Caki2 (cell line): ENCODE measurements at regions not wholly inside any gene's neighbourhood (a gene's known extent, or its start where the extent isn't known, plus 50 kb on each side); places are given as distances from the start of the nearest gene placed in this dataset.
"Not testable (repeated sequence)": the region's sequence is repeated elsewhere in the genome, so short reads cannot be mapped to it uniquely, and the experiment has no call there.

Source experiments
- DNase-seq: peaks from one replicate; pipeline ENCODE4 v3.0.0-alpha.2; 2015; ENCODE audit warnings: low read depth
- in situ Hi-C: cut with HindIII; loops from 2 replicates; pipeline ENCODE4 v1.10.0; 2016; ENCODE audit warnings: low sequenced_read_pairs, low pct_unique_long_range_greater_than_20kb, mixed read lengths

DNA sequence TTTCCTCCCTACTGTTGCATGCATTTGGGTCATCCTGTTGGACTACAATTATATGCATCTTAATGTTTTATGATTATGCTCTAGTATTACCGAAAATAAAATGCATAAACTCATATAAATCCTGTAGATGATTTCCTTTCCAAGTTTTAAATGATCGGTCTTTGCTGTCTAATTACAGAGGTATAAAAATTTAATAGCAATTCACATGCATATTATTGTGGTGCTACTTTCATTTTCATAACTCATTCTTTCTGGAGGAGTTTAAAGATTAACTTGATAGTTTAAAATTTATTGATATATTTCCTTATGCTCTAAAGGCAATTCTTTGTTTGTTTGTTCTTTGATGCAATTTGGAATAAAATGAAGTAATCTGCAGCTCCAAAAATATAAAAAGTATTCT lies 1475.1 kb downstream of the MAT2B start:
- DNase-seq, result no peak
- in situ Hi-C loops, result no loop called here

DNA sequence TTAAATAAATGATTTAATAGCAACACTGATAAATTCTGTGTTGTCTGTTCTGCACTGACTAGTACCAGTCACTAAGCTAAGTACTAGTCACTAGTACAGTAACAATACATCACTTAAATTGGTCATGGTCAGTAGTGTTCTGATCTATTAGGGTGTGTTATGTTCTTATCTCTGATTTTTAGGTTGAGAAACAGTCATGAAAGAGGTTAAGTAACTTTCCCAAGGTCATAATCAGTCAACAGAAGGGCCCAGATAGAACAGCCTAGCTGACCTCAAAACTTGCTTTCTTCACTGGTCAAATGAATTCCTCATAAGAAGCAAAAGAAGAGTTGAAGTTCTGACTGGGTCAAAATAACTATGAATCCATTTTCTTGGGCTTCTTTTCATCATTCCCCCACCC lies 1492.7 kb downstream of the MAT2B start:
- DNase-seq, result no peak
- in situ Hi-C loops, result no loop called here

DNA sequence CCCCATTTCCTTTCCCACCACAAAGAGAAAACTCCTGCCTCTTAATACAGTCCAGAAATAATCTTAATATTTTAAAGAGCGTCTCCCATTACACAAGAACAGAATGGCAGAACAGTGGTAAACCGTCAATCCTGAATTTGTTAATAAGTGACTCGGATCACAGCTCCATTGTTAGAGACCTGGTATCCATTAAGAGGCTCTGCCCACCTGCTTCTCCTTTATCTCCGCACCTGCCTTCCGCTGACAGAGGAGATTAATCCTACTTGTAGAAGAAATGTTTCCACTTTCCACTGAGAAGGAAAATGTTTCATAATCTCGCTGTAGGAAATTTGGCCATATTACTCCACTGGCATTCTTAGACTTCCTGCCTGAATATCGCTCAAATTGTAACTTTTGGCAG lies 1493.2 kb downstream of the MAT2B start:
- DNase-seq, result no peak
- in situ Hi-C loops, result no loop called here

DNA sequence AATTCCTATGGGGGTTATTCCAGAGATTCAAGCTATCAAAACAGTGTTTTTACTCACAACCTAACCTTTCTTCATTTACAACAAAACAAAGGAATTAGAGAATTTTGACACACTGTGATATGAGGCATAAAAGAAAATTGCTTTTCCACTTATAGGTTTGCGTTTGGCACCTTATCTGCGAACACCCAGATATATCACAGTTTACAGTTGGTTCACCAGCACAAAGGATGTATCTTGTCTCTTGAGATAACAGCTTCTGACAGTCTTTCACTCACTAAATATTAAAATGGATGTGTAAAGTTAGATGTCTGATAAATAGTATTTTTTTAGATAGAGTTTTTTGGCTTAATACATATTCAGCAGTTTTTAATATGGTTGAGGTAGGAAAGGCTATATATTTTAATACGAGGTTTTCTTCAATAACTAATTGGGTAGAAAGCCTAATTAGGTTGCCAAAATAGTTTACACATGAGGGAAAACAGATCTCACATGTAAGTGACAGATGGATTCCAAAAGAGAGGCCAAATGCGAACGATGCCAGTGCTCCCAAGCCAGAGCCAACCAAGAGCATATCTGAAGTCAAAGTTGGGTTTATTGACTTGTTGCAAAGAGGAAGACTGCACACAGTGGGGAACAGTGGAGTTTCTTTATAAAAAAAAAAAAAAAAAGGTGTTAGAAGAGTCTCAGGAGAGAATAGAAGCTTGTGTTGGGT lies 1495.2 kb downstream of the MAT2B start:
- DNase-seq, result no peak
- in situ Hi-C loops, result no loop called here

DNA sequence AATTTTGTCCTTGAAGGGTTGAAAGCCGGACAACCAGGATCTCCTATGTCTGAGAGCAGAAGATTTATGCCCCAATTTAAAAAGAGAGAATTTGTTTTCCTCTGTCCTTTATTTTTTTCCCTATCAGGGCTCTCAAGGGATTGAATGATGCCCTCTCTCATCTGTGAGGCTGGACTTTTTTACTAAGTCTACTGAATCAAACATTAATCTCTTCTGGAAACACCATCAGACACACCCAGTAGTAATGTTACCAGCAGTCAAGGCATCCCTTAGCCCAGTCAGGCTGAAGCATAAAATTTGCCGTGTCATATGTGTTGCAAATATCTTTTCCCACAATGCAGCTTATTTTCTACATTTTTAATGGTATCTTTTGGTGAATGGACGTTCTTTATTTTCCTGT lies 1497.9 kb downstream of the MAT2B start:
- in situ Hi-C loops, result no loop called here

DNA sequence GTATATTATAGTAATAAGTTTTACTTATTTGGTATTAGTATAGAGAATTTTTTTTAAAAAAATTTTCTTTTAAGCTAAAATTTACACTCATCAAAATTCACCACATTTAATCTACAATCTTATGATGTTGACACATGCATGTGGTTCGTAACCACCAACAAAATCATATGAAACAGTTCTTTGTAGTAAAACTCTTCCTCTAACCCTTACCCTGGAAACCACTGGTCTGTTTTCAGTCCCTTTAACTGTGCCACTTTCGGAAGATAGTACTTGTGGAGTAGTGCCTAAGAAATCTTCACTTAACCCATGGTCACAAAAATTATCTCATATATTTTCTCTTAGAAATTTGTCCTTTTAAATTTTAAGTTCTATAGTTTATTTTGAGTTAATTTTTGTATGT lies 1498.8 kb downstream of the MAT2B start:
- in situ Hi-C loops, result no loop called here
- DNase-seq, result no peak

More for the DNA sequence above, 1497.9 kb downstream of the MAT2B start:
- peak; percentile 4 for DNase-seq

DNA sequence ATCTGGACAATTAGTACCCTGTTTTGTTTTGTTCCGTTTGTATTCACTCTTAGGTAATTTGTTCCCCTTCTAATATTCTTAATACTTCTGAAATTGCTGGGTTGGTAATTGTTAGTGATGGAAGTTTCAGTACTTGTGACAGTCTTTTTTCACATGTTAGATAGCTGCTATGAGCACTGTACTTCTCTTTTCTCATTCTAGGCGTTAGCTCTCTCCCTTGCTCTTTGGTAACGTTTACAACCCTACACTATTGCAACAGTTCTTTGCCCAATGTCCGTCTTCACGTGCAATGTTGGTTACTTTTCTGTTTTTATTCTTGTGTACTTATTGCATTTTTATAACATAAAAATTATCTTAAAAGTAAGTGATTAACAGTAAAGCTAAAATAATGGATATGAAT lies 1509.0 kb downstream of the MAT2B start:
- in situ Hi-C loops, result no loop called here

DNA sequence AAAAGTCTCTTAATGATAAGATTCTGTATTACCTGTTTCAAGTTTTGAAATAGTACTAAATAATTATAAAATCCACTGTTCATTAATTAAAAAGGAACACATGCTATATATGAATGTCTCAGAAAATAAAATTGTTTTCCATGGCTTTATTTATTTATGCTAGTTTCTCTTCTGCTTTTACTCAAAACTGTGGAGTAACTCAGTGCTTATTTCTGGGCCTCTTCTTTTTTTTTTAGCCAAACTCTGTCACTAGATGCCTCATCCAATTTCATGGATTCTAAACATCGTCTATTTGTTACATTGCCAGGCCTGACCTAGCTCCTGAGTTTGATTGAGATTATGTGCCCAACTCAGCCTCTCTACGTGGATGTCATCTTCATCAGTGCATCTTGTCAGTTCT lies 1509.7 kb downstream of the MAT2B start:
- in situ Hi-C loops, result no loop called here
- no peak for DNase-seq

More for the DNA sequence above, 1509.0 kb downstream of the MAT2B start:
- no peak for DNase-seq

DNA sequence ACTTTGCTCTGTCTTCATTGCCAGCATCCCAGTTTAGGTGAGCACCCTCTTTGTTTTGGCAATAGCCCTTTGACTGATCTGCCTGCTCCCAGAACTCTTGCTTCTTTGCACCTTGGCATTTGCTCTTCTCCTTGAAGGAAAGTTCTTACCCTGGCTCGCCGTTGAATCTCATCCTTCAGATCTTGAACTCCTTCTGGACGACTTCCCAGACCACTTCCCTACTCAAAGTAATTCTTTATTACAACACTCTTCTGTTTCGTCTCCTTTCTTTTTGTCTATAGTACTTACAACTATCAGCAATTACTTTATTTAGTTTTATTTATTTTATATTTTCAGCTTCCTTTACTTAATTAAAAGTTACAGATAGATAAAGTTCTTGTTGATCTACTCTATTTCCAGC lies 1510.1 kb downstream of the MAT2B start:
- no peak for DNase-seq
- in situ Hi-C loops, result no loop called here

DNA sequence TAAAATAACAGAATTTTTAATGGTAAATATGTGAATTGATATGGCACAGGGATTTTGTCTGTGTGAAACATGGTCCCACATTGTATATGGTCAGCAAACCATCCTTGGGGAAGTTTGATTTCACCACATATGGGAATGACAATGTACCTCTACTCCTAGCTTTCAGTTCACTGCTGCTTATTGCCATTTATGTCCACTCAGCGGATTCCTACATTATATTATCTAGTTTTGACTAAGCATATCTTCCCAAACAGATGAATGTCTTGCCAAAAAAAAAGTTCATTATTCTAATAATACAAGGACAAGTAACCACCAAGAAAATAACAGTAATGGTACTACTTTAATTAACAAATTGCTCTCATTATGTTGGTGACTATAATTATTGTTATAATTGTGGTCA lies 1521.6 kb downstream of the MAT2B start:
- no peak for DNase-seq
- in situ Hi-C loops, result no loop called here

DNA sequence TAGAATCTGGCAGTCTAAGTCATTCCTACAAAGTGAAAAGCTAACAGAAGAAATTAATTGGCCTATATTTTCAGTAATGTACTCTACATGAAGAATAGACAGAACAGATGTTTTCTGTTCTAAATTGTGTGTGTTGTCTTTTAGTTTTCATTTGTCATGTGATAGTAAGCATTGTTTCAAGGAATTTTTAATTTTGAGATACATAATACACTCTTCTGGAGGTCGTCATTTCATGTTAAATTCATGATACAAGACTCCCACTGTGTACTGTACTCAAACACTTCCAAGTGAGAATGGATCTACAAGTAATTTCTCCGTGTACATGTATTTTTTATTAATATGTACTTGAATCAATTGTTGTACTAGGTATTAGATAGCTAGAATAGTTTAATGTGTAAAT lies 1522.9 kb downstream of the MAT2B start:
- in situ Hi-C loops, result no loop called here
- DNase-seq, result no peak

DNA sequence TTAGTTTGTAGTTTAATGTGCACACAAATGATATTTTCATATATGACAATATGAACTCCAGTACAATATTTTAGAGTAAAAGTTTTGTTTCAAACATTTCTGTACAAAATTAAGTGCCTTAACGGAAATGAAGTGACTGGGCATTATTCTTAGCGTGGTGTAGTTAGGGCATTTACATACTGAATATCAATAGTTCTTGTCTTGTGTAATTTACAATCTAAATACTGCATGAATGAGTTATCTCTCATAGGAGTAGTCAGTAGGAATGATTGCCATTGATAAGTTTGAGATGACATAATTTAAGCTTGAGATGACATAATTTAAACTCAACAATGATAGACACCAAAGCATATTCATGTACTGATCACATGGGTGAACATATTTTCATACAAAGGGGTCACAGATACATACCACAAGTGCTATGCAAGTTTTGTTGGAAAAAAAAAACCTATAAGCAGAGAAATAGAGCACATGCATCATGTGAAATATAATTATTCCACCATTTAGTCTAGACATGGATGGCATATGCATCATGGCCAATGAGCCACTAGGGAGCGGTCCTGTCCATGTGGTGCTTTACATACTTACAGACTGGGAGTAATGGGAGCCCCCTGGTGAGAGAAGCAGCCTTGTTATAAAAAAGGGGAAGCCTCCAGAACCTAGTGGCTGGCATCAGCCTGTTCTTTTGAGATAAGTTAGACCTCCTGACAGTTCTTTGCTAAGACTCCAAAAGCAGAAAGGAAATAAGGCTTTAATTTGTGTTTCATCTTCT lies 1523.9 kb downstream of the MAT2B start:
- in situ Hi-C loops, result no loop called here
- DNase-seq, result peak; percentile 21

DNA sequence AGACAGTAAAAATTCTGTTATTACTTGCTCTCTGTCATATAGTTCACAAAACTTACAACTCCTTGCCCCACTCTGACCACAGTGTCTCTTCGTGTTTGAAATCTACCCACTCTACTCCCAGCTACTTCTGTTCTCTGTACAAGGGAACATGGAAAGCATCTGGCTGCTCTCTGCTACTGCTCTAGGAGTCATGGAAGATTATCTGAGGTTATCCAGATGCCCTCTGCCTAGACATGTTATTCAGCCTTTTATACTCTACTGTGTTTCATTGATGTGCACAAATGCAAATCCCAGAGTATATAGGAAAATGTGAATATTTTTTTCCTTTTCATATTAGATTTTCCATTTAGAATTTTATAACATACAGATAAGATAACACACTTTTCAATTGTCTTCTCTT lies 1525.6 kb downstream of the MAT2B start:
- in situ Hi-C loops, result no loop called here
- no peak for DNase-seq

DNA sequence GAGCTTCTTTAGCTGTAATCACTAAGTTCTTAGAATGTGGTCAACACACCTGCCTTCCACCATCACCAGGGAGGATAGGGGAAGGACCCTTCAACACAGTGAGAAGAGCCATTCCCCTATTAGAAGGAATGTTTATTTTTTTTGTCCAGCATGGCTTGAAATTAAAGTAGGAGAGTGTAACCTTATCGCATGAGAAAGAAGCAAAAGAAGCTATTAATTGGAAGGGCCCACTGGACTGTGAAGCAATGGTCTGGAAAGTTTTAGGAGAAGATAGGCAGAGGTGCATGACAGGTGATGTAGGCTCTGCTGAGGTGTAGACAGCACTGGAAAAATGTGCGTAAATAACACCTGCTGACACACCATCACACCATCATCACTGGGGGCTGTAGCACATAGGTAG lies 1526.0 kb downstream of the MAT2B start:
- DNase-seq, result no peak
- in situ Hi-C loops, result no loop called here

DNA sequence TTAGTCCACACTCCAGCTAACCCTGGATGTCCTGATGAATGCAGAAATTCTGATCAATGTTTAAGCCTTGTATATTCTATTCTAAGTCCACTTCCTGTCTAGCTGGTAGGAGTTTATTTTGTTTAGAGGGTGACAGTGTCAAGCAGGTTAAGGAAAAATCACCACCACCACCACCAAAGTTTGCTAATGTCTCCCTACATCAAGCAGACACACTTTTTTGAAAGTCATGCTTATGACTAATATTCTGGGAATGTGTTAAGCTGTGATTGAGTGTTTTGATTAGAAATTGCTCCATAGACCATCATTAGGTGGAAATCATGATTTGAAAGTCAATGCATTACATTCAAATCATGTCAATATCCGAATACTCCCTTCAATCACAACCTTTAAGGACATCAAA lies 1530.1 kb downstream of the MAT2B start:
- DNase-seq, result peak; percentile 57
- in situ Hi-C loops, result no loop called here

DNA sequence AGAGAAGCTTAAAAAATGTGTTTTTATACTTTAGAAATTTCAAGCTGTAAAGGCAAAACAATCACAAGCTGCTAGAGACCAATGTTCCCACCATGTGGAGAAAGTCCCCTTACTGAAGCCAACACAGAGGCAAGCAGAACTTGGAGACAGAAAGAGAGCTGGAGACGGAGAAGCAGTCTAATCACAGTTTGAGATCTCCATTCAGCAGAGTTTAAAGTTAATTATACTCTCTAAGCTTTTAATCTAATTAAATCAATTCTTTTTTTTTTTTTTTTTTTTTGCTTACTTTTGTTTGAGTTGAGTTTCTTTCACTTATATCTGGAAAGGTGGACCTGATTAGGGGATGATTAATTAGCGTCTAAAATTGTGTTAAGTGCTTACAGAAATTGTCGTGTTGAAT lies 1534.3 kb downstream of the MAT2B start:
- DNase-seq, result no peak
- in situ Hi-C loops, result no loop called here

DNA sequence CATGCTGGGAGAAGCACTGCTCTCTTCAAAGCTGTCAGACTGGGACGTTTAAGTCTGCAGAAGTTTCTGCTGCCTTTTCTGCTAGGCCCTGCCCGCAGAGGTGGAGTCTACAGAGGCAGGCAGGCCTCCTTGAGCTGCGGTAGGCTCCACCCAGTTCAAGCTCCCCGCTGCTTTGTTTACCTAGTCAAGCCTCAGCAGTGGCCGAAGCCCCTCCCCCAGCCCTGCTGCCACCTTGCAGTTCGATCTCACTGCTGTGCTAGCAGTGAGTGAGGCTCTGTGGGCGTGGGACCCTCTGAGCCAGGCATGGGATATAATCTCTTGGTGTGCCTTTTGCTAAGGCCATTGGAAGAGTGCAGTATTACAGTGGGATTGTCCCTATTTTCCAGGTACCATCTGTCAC lies 1540.5 kb downstream of the MAT2B start:
- peak; percentile 55 for DNase-seq

DNA sequence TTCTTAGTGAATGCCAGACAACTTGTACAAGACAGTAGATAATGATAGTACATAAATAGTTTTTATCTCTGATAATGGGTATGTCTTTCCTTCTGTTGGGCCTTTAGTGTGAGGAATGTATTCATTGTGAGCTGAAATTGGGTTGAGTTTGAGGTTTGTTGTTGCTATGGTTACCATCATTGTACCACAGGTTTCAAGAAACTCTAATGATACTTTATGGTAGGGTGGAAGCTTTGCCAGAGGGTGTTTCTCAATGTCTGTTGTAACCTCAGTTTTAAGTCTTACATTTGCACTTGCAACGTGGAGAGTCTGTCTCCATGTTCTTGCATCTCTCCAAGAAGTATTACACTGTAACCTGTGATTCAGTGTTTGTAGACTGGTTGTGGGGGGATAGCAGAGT lies 1550.1 kb downstream of the MAT2B start:
- in situ Hi-C loops, result no loop called here
- DNase-seq, result no peak

More for the DNA sequence above, 1540.5 kb downstream of the MAT2B start:
- in situ Hi-C loops, result not testable (repeated sequence)

DNA sequence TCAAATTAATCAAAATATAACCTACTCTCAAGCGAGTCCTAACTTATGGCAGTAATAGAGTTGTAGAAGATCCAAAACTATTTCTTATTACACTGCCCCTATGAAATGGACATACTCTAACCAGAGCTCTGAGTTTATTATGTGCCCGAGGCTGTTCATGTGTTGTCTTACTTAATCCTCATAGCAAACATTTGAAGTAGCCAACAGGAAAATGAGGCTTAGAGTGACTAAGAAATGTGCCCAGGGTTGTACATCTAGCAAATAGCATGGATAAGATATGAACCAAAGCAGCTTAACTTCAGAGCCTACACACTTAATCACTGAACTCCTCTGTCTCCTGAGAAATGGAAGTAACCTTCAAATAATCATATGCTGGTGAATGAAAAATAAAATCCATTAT lies 1551.7 kb downstream of the MAT2B start:
- in situ Hi-C loops, result no loop called here
- no peak for DNase-seq
